ENCODE measurements at regions not wholly inside any gene's neighbourhood (a gene's known extent, or its start where the extent isn't known, plus 50 kb on each side); places are given as distances from the start of the nearest gene placed in this dataset.

- DNase-seq = no peak
These were observed 51.3 kb upstream of the FAM3C start for GRCh38 chr7:121447243-121447910.

DNA sequence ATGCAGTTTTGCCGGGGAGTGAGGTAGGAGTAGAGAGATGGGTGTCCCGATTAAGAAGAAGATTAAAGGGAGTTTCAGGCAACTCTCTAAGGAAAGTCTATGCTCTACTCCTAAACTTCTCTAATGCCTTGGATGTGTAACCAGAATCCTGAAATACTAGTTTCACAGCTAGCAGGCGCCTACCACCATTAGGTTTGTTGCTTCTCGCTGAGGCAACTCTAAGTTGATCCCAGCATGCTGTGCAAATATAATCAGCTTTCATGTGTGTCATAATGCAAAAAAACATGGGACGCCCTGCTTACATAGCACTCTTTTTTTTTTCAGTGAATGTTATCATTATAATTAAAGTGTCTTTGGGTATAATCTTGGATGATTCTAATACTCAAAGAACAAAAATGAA, 50.4 kb upstream of the FAM3C start:
- no peak for DNase-seq

Measured in activated CD4-positive, alpha-beta T cell treated with anti-CD3 and anti-CD28 coated beads, Interleukin-10, Interleukin-2, amounts not matched to agents 100 ng/mL and 50 ng/mL, durations not matched to agents 16 hours and 8 hours (primary cell).